GM19351 (cell line): ENCODE measurements at regions not wholly inside any gene's neighbourhood (a gene's known extent, or its start where the extent isn't known, plus 50 kb on each side); places are given as distances from the start of the nearest gene placed in this dataset.
"Not testable (repeated sequence)": the region's sequence is repeated elsewhere in the genome, so short reads cannot be mapped to it uniquely, and the experiment has no call there.

Experiments used
- ATAC-seq: cut with Tn5 transposase; IDR thresholded peaks from one replicate; pipeline ENCODE4 v1.9.1; 2021; ENCODE audit warnings: mild to moderate bottlenecking, moderate library complexity; ENCODE audit not compliant: unreplicated experiment

DNA sequence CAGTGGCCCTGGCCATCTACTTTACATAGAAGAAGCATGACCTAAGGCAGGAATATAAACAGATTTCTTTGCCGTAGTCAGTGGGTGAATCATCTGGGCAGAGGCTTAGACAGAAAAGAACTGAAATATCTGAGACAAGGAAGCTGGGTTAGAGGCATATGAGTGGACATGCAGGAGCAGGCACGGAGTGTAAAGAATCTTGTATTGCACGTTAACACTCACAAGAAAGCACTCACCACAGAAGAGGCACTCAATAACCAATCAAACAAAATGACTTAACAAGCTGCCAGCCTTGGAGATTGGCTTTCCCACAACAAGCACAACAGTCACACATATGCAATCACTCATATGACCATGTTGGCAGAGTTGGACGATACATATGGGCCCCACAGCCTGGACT, 364.9 kb downstream of the FOXD4L5 start:
- not testable (repeated sequence) for ATAC-seq

DNA sequence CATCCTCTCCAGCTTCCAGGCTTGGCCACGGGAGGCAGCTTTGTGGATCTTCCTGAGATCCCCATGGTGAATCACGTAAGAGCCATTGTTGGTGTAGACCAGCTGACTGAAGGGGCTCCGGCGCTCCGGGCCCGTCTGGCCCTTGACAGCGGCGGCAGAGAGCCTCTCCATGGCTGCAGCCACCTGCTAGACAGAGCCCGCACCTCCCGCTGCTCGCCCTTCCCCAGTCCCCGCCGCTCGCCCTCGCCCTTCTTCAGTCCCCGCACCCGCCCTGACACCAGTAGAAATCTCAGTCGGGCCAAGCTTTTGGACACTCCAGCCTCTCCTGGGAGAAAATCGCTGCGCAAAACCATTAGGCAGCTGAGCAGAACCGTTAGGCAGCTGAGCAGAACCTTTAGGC, 396.4 kb downstream of the FOXD4L5 start:
- ATAC-seq, result not testable (repeated sequence)

DNA sequence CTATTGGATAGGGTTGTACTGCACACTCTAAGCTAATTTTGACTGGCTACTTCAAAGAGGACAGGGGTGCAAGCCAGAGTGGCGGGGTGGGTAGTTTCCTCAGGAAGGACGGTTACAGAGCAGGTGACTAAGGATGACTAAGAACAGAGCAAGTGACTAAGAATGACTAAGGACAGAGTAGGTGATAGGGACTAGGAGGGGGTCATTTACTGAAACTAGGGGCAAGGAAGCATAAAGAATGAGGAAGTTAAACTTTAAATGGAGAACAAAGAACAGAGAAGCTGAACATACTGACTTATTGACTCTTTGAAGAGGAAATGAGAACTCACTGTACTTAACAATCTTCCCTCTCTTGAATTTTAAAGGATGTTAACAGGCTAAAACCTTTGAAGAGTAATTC, 414.4 kb downstream of the FOXD4L5 start:
- ATAC-seq, result peak; percentile 70
